ENCODE measurements at regions not wholly inside any gene's neighbourhood (a gene's known extent, or its start where the extent isn't known, plus 50 kb on each side); places are given as distances from the start of the nearest gene placed in this dataset.

DNA sequence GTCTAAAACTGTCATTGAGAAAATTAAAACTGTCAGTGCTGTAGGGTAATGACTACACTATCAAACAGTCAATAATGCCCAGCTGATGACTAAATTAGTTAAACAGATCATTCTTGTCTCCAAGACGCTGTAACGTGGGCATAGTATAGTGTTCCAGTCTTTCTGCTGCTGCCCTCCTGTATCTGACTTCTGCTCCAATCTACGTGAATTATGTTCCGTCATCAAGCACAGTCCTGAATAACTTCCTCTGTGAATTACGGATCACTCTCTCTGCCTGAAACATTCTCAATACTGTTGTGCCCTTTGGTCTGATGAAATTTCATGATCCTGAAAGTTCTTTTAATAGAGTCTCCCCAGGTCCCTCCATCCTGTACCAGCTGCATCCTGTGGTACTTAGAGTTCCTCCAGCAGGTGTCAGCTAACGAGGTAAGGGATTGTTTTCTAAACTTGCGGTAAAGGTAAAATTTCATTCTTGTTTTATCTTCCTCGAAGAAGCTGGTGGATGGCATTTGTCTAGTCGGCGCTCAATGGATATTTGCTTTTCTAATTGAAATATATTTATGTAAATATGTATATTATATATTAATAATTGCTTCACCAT is 393.5 kb upstream of the ADARB2 start:
- DNase-seq = no peak

DNA sequence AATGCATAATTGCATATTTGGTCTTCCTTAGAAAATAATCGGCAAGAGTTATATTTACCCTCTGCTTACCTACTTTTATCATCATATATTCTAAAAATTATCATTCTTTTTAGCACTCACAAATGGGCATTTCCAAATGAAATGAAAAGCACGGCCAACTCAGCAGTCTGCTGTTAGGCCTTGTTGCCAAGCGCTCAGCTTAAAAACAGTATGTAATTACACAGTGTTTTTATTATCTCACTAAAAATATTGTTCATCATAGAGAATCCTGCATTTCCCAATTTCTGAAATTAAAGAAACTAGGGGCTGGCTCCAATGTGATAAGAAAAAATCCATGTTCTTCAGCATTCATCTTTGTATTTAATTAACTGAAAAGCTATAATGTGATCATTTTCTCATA is 391.7 kb upstream of the ADARB2 start:
- DNase-seq = no peak

DNA sequence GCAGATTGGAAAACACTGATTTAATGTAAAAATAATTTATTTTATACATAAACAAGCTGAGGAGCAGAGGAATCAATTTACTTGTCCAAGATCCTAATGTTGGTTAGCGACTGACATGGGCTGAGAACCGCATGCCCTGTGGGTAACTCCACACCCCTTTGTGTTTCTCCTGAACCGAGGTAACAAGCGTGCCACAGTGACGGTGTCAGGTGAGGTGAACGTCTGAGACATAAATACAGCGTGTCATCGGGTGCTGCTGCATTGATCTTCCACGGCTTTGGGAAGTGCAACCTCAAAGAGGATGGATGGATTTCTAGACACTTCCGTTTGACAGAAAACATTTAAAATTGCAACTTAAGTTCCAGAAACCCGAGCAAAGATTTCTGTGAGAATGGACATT is 386.8 kb upstream of the ADARB2 start:
- DNase-seq = no peak

DNA sequence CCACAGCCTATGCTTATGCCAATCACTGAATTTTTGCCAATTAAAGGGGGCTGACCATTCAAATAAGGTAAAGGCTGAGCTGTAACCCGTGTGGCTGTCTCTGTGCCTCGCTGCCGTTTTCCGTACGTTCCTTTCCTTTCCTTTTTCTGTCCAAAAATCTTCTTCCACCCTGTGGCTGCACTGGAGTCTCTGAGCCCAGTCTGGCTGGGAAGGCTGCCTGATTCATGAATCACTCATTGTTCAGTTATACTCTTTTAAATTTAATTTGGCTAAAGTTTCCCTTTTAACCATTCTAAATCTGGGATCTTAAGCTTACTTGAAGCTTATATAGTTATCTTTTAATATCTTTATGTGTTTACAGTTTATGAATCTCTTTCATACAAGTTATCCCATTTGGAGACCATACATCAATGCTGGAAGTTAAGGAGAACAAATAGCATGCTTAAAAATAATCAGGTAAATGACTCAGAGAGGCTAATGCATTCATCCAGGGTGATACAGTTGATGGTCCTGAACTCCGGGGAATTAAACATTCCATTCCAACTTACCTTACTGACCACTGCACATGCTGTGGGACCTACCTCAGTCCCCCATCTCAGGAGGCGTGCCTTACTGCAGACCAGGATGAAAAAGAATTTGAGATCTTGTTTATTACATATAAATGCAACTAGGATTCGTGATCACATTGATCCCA is 385.3 kb upstream of the ADARB2 start:
- no peak for DNase-seq

DNA sequence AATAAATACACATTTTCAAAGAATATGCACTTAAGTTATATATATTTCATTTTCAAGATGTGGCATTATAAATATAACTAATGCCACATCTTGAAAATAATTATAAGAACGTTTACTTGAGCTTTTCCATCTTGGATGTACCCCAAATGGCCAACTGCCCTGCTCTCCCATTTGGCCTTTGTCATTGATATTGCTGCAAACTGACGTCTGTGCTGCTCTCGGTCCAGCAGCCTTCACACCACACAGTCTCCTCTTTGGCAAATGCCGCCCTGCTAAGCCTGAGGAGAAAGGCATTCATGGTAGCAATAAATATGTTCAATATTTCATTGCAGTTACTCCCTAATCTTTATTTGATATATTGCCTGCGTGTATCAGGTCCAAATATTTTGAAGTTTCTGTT is 384.6 kb upstream of the ADARB2 start:
- no peak for DNase-seq

DNA sequence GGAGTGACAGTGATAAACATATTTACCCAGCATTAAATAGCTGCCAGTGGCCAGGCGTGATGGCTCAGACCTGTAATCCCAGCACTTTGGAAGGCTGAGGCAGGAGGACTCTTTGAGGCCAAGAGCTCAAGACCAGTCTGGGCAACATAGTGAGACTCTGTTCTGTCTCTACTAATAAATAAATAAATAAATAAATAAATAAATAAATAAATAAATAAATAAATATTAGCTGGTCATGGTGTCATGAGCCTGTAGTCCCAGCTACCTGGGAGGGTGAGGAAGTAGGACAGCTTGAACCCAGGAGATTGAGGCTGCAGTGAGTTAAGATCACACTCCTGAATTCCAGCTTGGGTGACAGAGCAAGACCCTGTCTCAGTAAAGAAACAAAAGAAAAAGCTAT is 384.0 kb upstream of the ADARB2 start:
- DNase-seq = no peak

DNA sequence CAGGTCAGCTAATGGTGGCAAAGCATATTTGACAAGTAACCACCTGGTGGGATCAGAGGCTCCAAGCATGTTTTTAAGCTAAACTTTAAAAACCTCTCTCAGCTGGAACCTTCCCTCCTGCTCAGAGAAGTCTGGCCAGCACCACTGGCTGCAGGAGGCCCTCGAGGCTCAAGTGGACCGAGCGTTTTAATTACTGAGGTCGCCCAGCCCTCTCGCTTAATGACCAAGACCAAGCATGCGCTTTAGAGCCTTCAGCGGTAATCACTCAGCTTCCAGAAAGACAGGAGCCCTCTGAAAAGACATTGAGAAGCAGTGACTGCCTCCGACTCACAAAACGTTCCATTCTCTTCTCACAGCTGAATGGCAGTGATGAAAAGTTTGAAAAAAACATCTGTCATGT is 383.4 kb upstream of the ADARB2 start:
- no peak for DNase-seq

DNA sequence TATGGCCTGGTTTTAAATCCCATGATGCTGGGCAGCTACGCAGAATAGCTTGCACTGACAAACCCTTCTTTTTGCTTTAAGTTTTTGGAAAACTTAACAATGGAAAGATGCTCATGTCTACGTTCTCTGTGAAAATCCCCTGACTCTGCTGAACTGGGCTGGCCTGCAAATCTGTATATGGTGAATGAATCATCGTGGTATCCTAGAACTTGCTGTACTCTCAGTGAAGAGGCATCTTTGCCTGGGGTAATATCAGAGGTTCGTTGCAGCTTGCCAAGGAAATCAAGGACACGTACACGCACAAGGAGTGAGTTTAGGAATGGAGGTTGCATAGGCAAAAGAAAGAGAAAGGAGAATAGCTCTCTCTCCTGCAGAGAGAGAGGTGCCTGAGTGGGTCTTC is 382.0 kb upstream of the ADARB2 start:
- no peak for DNase-seq

DNA sequence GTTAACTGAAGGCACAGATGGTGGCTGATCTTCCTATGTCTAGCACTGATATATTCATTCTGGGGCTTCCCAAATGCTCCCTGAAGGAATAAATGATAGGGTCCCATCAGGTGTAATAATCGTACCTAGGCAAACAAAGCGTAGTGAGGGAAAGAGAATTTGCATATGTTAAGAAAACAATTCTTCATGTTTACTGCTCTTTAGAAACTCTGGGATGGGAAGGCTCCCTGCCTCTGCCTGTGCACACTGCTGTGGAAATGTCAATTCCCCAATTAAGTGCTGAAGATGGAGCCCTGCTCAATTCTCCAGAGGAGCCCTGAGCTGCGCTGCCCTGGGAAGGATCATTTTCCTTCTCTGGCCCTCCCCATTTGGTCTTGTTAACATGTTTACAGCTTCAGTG is 380.9 kb upstream of the ADARB2 start:
- no peak for DNase-seq

DNA sequence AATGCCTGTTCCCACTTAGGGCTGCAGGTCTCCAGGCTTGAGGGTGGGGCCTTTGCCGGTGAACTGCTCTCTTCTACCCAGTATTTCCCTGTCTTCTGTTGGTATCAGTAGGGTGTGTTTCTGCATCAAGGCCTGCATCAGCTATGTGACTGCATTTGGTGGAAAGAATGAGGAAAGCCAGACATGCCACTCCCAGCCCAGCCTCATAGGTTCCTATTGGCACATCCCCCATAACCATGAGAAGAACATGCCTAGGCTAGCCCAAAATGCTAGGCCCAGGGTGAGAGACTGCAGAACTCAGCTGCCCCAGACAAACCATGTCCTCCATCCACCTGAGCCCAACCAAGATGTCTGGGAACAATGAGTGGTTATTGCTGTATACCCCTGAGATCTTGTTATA is 380.3 kb upstream of the ADARB2 start:
- no peak for DNase-seq

DNA sequence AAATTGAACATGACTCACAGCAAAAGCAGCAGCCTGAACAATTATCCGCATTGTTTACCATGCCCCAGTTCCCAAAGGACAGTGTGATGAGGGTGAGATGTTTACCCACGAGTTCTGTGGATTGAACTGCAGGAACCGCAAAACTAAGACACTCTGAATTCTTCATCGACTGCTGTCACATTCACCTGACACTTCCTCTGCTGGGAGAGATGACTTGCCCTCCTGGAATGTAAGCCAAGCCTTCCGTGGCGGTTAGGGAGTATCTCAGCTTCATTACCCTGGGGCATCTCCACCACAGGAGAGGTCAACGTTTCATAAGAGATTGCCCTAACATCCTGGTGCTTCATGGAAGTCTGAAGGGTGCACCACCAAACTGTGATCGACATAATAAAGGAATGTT is 374.6 kb upstream of the ADARB2 start:
- no peak for DNase-seq

DNA sequence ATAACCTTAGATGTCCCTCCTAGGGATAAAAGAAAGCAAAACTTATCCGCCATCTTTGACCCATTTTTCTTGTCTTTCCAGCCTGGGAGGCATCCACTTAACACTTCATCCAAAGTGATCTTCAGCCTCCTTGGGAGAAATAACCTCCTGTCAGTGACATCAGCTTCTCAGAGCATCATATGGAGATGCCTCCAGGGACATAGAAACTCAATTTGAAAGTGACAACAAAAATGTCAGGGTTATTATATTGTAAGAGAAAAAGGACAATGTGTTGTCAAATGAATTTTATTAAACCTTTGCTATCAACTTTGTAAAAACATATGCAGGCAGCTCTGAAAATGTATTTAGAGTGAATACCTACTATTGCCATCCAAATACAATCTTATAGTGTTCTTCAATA is 371.2 kb upstream of the ADARB2 start:
- DNase-seq = no peak

DNA sequence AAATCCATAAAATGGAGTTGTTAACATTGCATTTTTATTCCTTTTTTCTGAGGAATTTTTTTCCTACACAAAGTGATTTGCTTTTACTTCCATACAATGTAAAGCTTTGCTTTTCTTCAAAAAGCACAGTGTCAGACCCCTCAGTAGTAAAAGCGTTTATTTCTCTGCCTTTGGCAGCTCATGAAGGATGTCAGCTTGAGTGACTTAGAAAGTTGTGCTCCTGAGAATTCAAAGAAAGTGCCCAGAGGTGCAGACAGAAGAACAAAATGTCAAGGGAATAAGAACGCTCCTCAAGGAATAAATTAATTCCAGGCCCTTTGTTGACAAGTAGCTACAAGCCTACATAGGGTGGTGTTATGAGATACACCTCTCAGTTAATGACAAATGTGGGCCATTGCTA is 369.3 kb upstream of the ADARB2 start:
- DNase-seq = no peak

DNA sequence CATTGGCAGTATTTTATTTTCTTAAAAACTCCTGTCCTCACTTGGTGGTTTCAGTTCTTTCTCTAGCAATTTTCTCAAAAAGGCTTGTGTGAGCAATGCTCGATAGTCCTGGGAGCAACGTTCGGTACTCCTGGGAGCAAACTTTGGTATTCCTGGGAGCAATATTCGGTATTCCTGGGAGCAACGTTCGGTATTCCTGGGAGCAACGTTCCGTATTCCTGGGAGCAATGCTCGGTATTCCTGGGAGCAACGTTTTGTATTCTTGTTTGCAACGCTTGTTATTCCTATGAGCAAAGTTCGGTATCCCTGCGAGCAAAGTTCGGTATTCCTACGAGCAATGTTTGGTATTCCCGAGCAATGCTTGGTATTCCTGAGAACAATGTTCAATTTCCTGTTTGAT is 362.0 kb upstream of the ADARB2 start:
- no peak for DNase-seq

DNA sequence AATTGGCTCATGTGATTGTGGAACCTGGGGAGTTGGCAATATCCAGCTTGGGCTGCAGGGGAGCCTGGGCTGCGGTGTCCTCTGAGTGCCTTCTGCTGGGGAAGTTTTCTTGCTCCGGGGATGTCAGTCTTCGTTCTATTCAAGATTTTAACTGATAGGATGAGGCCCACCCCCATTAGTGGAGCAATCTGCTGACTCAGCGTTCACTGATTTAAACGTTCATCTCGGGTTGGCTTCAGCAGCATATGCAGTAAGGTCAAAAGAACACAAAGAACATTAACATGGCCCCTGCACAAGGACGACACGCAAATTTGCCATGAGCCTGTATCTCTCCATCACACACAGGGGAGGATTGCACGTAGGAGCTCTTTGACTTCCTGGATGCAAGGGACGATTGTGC is 360.6 kb upstream of the ADARB2 start:
- DNase-seq = no peak

DNA sequence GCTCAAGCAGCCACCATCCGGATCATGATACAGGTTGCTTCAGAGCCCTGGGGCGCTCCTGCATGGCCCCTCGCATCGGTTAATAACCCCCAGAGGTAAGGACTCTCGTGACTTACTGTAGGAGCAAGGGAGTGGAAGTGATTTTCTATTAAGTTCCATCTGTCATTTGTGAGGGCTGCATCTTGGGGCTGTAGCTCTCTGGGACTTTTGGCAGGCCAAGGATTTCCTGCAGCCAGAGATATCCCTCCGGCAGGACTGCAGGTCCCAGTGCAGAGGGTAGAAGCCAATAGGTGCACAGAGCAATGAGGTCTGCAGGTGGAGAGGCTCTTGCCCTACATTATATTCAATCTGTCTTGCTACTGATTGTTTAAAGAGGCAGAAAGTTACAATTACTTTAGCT is 356.8 kb upstream of the ADARB2 start:
- no peak for DNase-seq

DNA sequence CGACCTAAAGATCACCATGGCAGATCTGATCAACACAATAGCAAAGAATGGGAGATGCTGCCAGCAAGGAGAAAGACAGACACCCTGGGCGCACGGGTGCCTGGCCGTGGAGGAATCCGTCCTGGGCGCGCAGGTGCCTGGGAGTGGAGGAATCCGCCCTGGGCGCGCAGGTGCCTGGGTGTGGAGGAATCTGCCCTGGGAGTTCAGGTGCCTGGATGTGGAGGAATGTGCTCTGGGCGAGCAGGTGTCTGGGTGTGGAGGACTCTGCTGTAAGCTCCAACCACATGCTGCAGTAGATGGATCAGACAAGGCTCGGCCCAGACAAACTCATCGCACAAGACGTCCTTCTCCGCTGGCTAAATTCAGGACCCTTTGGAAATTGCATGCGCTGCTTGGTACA is 346.3 kb upstream of the ADARB2 start:
- DNase-seq = no peak

DNA sequence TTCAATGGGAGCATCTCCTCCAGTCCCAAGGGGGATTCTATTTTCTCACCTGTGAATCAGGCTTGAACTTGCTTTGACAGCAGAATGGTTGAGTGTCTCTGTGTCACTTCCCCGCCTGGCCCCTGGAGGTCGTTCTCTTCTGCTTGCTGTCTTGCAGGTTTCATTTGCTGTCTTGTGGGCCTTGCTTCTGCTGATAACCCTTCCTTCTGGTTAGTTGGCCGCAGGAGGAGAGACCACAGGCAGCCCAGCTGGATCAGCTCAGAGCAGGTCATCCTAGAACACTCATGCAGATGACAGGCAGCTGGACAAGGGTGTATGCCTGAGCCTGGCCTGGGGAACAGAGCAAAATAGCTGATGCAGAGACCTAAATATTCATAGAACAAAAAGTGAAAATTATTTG is 344.2 kb upstream of the ADARB2 start:
- DNase-seq = no peak

DNA sequence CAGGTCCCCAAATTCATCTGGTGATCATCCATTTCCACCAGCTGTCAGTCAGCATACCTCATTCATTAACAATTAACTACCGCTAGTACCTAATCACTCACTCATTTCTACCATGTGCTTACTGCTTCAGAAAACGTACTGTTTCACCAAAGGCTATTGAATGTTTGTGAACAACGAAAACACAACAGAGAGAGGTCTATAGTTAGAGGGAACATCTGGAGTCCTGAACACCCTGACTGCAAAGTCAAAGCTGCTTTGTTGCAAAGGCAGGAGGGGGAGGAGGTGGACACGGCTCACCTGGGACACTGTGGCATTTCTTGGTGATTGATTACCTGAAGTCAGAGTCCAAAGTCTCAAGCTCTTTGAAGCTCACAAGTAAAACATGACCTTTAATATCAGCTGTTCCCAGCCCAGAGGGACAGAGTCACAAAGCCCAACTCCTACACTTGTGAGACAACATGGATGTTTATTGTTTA is 342.3 kb upstream of the ADARB2 start:
- no peak for DNase-seq

DNA sequence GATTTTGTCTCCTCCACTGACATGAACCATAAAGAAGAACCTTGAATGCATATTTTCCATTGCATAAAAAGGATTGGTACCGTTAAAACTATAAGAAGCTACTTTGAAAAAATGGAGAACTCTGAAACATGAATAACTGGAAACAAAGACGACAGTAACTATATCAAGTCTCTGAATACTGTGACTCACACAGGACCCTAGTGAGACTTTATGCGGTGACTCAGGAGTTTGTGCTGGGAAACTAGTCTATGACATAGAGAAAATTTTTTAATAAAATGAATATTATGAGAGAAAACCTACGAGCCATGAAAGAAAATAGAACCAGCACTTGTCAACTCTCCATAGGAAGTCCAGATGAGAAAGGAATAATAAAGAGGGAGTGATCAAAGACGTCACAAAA is 339.9 kb upstream of the ADARB2 start:
- no peak for DNase-seq

DNA sequence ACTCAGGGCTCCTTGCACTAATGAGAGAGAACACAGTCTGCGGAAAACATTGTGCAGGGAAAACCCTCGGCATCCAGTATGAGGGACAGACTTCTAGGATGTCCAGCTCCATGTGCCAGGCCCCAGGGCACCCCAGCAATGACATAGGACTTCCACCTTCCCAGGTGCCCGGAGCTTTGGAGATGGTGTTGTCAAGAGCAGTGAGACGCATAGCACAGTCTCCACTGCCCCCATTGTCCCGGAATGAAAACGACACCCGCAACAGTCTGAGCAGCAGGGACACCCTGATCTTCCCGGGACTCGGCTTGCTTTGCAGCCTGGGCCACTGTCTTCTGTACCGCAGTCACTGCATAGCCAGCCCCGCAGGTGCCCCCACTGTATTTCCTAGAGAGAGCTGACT is 339.2 kb upstream of the ADARB2 start:
- DNase-seq = no peak

DNA sequence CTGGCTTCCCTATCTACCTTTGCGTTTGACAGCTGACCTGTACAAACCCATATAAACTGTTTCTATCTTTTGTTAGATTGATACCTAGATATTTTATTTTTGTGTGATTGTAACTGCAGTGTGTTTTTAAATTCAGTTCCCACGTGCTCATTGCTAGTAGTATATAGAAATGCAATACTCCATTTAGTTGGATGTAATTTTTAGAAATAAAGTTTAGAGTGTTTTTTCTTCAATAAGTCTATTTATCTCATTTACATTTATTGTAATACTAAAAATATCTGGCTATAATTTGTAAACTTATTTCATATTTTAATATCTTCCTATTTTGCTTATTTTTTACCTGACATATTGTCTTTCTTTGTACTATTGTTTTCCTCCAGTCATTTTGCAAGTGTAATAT is 329.7 kb upstream of the ADARB2 start:
- DNase-seq = no peak

DNA sequence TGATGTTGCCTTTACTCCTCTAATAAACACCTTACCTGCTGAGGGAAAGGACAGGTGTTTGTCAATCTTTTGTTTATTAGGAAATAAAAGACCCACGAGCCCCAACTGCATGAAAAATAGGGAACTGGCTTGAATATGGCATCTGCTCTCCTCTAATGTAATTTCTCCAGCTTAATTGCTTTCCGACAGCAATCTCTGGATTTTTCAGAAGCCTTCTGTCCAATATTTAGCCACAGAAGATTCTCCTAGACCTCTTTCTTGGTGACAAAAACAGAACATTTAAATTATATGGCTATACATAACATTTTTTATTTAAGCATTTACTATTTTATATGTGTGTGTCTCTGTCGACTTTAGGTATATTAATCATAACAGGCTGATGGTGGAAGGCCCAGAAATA is 317.4 kb upstream of the ADARB2 start:
- no peak for DNase-seq

DNA sequence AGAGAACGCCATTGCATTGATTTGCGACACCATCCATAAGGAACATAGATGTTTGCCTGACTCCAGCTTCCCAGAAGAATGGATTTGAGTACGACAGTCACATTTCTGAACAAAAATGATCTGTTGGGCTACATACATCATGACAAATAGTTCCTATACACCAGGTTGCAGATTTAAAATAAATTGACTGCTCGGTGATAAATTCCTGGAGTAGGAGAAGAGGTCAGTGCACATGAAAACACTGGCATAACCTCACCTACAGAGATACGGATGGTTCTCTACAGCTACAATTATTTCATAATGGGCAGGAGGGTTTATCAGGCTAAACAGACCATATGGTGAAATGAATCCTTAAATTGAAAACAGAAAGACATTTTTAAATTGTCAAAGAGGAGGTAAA is 316.5 kb upstream of the ADARB2 start:
- no peak for DNase-seq

DNA sequence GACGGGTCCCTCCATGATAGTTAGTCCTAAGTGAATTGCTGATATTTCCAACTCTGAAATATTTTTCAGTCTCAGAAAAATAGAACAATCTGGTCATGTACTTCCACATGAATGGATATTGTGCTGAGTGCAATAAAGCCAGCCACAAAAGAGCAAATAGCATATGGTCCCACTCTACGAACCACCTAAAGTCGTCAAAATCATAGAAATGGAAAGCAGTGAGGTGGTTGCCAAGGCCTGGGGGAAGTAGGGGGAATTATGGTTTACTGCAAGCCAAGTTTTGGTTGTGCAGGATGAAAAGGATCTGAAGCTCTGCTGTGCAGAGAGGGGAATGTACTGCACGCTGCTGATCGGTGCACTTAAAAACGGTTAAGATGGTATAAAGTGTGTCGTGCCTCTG is 313.8 kb upstream of the ADARB2 start:
- DNase-seq = no peak

All from activated T-cell treated with anti-CD3 and anti-CD28 coated beads for 4 hours (primary cell).